Fibroblast of lung (primary cell): ENCODE measurements at regions not wholly inside any gene's neighbourhood (a gene's known extent, or its start where the extent isn't known, plus 50 kb on each side); places are given as distances from the start of the nearest gene placed in this dataset.

ENCODE experiments used
- CTCF ChIP-seq, 2 donors: IDR thresholded peaks in 1 of 2; conservative IDR thresholded peaks in 1 of 2; 1 replicate in 1 of 2; 2 replicates in 1 of 2; pipeline ENCODE4 v1.5.1; 2011 to 2012; ENCODE audit warnings: low read length in 2 of 2, control low read depth in 1 of 2, inconsistent platforms in 1 of 2, low read depth in 1 of 2, mild to moderate bottlenecking in 1 of 2
- EZH2 ChIP-seq: IDR thresholded peaks from 2 replicates; pipeline ENCODE4 v1.5.1; 2012; ENCODE audit warnings: low read length, control low read depth, mild to moderate bottlenecking; ENCODE audit errors: missing control alignments

GRCh38 chr11:7197469-7197868 lies 54.2 kb upstream of the SYT9 start:
- no peak for TF ChIP-seq CTCF (conservative IDR thresholded peaks at IDR 0.05 in 1 of 2, IDR thresholded peaks at IDR 0.05 in 1 of 2; ENCODE audit: low read depth in 1 of 2, low read length in 2 of 2)
- TF ChIP-seq EZH2, result no peak
